HG03378 (cell line): ENCODE measurements at regions not wholly inside any gene's neighbourhood (a gene's known extent, or its start where the extent isn't known, plus 50 kb on each side); places are given as distances from the start of the nearest gene placed in this dataset.
"Not testable (repeated sequence)": the region's sequence is repeated elsewhere in the genome, so short reads cannot be mapped to it uniquely, and the experiment has no call there.

Experiments used
- ATAC-seq: cut with Tn5 transposase; IDR thresholded peaks from one replicate; pipeline ENCODE4 v1.9.1; 2021; ENCODE audit warnings: mild to moderate bottlenecking, moderate library complexity; ENCODE audit not compliant: unreplicated experiment

DNA sequence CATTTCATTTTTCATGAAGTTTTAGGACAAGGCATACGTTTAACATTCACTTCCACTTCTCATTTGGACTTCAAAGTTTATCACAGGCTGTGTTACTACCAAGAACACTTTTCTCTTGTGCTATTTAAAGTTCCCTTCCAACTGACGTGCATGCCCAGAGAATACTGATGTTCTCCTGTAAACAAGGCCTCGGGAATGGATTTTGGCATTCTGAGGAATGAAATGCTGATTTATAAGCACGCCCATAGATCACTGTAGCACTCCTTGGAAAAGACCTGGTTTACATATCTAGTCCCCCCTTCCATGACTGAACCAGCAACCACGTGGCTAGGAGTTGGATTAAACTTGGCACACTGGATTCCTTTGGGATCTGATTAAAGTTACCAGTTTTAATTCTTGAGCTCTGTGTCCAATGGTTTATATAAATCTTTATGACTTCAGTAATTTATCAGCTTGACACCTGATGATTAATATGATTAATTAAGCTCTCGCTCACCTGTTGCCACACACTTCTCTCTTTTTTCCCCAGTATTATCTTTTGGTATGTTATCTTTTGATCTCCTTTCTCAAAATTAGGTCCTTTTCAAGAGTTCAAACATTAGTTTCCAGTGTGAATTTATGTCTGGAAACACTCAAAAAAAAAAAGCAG lies 122.4 kb upstream of the HAND2 start:
- no peak for ATAC-seq

DNA sequence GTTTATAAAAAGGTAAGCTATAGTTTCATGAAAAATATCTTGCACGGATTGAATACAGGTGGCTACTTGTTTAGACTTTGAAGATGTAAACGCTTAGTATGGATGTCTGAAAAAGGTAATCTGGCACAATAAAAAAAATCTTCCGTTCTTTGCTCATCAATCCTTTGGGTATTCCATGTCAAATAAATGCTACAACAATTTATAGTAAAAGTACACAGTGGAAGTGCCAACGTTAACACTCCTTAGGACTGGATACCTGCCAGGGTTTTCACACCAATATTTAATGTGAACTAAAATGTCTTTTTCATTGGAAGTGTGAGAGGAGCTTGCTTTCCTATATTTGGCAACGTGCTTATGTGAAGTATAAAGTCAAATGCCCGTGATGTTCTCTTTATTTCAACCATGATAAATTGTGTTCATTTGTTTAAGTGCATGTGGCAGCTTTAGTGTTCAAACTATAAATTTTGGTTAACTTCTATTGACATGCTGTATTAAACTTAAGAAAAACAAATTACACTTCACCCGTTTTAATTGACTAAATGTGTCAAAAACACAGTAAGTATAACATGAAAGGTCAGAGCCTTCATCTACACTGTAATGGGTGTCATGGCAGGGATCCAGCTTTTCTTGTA lies 121.7 kb upstream of the HAND2 start:
- no peak for ATAC-seq

DNA sequence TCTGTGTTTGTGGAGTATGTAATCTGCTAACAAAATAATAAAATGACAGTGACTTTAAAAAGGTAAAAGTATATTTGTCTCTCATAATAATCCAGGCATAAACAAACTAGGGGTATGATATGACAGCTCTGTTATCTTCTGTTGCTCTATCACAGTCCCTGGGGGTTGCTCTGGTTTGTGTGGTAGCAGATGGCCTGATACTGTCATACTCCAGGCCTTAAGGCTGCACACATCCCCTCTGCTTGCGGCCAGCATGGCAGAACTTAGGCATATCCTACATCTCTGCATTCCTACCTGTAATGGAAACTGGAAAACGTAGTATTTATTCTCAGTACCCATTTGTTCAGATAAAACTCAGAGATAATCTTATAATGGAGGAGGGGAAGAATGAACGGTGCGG lies 117.9 kb upstream of the HAND2 start:
- ATAC-seq: no peak

DNA sequence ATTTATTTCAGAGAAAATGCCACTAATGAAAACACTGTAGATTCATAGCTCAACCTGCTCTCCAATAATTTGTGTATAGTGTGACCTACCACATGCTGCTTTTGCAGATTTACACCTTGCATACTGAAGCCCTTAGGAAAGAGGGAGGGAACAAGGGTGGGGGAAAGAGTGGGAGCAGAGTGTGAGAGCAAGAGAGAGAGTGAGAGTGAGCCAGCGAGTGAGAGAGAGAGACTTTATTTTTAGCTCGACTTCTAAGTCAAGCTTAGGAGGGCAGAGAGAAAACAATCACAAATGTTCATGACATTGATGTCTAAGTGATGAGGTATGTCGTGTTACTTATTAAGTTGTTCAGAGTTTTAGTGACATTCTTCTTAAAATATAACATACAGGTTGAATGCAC lies 112.5 kb upstream of the HAND2 start:
- ATAC-seq: no peak

DNA sequence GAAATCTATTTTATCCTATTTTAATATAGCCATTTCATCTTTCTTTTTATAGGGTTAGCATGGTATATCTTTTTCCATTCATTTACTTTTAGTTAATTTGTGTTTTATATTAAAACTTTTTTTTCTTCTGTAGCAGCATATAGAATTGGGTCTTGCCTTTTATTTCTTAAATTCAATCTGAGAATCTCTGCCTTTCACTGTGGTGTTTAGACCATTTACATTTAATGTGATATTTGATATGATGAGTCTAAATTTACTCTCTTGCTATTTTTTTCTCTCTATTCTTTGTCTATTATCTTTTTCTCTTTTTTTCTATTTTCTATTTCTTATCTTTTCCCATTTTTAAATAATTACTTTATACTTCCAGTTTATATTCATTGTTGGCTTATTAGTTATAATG lies 105.4 kb upstream of the HAND2 start:
- no peak for ATAC-seq

DNA sequence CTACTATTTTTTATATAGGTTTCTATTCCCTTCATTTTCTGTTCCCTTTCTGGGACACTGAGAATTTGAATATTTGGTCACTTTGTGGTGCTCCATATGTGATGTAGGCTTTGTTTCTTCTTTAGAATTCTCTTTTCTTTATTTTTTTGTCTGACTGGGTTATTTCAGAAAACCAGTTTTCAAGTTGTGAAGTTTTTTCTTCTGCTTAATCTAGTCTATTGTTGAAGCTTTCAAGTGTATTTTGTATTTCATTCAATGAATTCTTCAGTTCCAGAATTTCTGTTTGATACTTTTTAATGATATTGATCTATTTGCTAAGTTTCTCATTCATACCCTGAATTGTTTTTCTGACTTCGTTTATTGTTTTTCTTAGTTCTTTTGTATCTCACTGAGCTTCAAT lies 96.2 kb upstream of the HAND2 start:
- ATAC-seq: no peak

DNA sequence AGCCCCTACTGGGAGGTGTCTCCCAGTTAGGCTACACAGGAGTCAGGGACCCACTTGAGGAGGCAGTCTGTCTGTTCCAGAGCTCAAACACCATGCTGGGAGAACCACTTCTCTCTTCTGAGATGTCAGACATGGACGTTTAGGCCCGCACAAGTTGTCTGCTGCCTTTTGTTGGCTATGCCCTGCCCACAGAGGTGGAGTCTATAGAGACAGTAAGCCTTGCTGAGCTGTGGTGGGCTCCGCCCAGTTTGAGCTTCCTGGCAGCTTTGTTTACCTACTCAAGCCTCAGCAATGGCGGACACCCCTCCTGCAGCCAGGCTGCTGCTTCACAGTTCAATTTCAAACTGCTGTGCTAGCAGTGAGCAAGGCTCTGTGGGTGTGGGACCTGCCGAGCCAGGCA lies 88.6 kb upstream of the HAND2 start:
- not testable (repeated sequence) for ATAC-seq

DNA sequence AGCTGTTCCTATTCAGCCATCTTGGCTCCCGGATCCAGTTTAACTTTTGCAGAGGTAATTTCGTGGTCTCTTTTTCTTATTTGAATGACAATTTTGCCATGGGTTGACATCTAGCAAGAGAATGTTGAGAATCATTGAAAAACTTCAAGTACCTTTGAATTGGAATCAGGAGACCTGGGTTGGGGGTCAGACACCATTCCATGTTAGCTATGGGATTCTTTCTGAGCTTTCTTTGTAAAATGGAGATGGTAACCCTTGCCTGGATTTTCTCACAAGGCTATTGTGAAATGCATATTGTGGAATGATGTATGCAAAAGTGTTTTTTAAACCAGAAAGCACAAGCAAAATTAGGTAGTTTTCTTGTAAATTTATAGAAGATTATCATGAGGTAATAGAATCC lies 79.1 kb upstream of the HAND2 start:
- ATAC-seq: no peak

DNA sequence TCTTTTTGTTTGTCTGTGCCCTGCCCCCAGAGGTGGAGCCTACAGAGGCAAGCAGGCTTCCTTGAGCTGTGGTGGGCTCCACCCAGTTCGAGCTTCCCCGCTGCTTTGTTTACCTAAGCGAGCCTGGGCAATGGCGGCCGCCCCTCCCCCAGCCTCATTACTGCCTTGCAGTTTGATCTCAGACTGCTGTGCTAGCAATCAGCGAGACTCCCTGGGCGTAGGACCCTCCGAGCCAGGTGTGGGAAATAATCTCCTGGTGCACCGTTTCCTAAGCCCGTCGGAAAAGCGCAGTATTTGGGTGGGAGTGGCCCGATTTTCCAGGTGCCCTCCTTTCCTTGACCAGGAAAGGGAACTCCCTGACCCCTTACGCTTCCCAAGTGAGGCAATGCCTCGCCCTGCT lies 78.6 kb upstream of the HAND2 start:
- not testable (repeated sequence) for ATAC-seq

DNA sequence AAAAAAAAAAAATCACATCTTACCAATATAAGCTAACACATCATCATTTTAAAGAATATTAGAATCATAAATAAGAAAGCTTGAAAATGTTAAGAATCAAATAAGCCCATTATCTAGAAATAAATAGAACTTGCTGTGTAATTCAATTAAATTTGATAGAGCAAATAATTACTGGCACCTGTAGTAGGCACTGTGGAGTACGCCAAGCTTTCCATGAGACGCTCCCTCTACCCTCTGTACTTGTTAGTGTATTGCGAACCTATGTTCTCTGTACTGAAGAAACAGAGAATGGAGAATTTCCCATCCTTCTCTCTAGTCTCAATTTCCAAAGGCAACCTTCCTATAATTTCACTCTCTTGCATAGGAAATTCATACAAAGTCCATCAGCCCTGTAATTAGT lies 61.7 kb upstream of the HAND2 start:
- no peak for ATAC-seq

DNA sequence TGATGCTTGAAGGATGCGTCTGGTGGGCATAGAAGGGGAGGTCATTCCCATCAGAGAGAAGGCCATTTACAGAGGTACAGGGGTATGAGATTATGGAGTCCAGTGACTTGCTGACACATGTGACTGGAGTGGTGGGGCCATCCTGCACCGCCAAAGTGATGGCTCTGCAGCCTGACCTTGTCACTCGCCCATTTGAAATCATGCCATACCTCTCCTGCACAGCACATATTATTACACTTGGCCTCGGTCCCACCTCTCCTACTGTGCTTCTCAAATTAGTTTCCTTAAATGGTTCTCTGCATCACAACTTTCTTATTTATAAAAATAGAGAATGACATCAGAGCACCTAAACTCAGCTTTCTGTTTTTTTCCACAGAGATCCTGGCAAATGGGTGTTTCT lies 60.7 kb upstream of the HAND2 start:
- ATAC-seq: no peak

DNA sequence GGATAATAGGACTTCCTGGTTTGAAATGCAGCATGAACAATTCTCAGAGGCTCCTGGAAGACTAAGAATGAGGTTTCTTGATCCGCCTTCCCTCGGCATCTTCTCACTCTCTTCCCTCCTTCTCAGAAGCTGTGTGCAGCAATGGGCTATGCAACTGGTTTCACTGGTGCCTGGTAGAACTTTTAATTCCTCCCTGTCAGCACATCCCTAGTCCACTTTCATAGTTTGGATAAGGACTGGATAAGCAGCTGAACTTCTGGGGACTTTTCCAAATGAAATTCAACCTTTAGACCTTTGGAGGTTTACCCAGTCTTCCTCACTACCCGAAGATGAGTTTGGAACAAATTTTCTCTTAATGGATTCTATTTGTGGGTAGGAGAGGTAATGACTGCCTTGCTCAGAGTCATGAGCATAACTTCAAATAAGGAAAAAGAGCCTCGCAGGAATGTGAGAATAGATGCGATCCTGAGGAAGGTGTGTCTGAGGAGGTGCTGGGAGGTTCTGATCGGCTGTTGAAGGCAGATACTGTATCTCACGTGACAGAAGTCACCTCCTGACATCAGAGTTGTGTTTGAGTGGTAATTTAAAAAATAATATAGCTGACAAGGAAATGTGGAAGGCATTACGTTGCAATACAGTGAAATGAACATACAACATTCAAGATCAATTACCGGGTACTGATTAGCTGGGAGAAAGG lies 56.0 kb upstream of the HAND2 start:
- ATAC-seq: no peak

DNA sequence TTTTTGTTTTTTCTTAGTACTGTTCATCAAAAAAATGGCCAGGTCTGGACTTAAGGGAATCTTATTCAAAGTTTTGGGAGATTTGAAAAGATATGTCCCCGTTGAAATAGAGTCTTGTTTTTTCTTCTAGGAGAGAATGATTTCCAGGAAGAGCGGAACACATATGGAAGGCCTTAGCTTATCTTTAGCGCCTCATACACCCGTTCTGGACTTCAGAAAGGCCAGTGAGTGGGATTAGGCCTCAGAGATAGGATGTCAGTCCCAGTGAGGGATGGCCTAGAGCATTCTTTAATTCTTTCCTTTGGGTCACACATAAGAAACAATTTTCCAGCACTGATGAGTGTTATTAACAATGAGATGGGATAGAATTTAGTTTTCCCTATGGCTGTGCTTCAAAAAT lies 54.5 kb upstream of the HAND2 start:
- ATAC-seq: no peak
